ENCODE measurements at regions not wholly inside any gene's neighbourhood (a gene's known extent, or its start where the extent isn't known, plus 50 kb on each side); places are given as distances from the start of the nearest gene placed in this dataset.

DNA sequence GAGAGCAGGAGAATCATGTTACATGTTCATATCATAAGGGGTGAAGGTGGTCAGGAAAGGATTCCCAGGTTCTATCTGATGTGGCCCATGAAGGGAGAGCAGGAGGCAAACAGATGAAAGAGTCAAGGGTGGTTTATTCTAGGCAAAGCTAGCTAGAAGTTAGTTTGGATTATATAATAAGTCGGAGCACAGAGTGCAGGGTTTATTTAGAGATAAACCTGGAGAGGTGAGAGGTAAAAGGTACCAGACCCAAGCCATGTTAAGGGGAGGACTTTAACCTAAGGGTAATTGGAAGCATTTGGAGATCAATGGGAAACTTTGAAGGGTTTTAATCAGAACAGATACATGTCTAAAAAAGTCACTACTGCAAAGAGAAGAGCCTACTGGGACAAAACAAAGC, 69.2 kb upstream of the LRATD1 start:
- no peak for DNase-seq (ENCODE audit: low read depth, low spot score)

DNA sequence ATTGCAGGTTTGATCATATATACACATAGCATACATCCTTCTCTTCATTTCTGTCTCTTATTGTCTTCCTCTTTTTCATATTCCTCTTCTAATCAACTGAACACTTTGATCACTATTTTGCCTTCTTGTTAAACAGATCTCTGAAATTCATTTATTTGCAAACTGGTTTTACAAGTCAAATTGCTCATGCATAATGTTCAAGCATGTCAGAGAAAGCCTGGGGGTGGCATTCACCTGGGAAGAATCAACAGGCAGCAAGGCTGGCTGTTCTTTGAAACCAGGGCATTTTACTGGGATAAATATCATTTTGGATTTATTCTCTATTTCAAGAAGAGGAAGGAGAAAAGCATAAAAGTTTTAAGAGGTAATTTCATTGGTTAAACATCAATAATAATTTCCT, 66.9 kb upstream of the LRATD1 start:
- DNase-seq (ENCODE audit: low read depth, low spot score), result no peak

DNA sequence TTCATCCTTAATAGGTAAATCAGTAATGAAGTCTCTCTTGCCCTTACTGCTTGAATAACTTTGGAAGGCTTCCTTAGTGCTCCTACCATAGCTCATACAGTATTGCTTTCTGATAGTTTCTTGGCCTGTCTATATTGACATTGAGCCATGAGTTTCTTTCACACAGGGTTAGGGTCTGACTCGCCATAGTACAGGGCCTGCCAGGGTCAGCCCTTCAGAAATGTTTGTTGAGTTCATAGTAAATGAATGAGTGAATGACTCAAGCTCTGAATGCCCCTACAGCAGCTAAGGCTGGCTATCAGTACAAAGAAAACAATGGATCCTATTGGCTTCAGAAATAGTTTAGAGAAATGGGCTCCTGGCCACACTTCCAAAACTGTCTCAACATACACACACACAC, 65.0 kb upstream of the LRATD1 start:
- DNase-seq (ENCODE audit: low read depth, low spot score), result no peak

DNA sequence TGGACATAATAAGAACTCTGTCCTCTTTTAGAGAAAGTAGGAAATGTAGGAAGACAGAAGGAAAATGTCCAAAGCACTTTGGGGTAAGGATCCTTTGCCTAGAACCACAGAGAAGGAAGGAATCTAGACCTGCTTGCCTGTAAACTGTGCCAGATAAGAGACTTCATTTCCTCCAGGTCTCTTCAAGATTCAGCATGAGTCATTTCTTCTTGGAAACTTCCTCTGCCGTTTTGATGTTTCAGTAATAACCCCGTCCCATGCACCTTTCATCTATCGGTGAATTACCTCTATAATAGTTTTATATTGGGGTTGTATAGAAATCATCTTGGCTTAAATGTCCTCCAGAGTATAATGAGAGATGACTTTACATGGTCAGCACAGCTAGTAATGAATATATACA, 63.2 kb upstream of the LRATD1 start:
- DNase-seq (ENCODE audit: low read depth, low spot score), result no peak

GRCh38 chr2:14572633-14573032, 59.9 kb upstream of the LRATD1 start:
- no peak for DNase-seq (ENCODE audit: low read depth, low spot score)

GRCh38 chr2:14577843-14578242, 54.7 kb upstream of the LRATD1 start:
- no peak for DNase-seq (ENCODE audit: low read depth, low spot score)
